Activated CD8-positive, alpha-beta T cell treated with anti-CD3 and anti-CD28 coated beads, Interleukin-2, amount 10 ng/mL, durations not matched to agents 7 days and 5 days (primary cell): ENCODE measurements at regions not wholly inside any gene's neighbourhood (a gene's known extent, or its start where the extent isn't known, plus 50 kb on each side); places are given as distances from the start of the nearest gene placed in this dataset.
"Not testable (repeated sequence)": the region's sequence is repeated elsewhere in the genome, so short reads cannot be mapped to it uniquely, and the experiment has no call there.

Experiments
- ATAC-seq: fragments of 150-1000 bp; cut with Tn5 transposase; one replicate; pipeline ENCODE4 v1.10.0; 2021; ENCODE audit warnings: moderate library complexity
- CTCF ChIA-PET: fragments of 350-600 bp; sonication (Branson Sonifier 250); formaldehyde crosslinking; loops from one replicate; lab custom pipeline; 2021; ENCODE audit warnings: antibody characterized with exemption; lab: Charles Lee
- POLR2A ChIA-PET: fragments of 350-600 bp; sonication (Branson Sonifier 250); formaldehyde crosslinking; loops from one replicate; lab custom pipeline; 2021; ENCODE audit warnings: antibody characterized with exemption; lab: Charles Lee
- DNase-seq: peaks from one replicate; pipeline ENCODE4 v3.0.0-alpha.2; 2020
- H3K27ac Mint-ChIP-seq: one replicate; pipeline ENCODE4 v1.8.0; 2021; ENCODE audit warnings: mild to moderate bottlenecking, mixed read lengths
- H3K27me3 Mint-ChIP-seq: one replicate; pipeline ENCODE4 v1.8.0; 2021; ENCODE audit warnings: low read depth, mixed read lengths
- H3K36me3 Mint-ChIP-seq: one replicate; pipeline ENCODE4 v1.8.0; 2021; ENCODE audit warnings: low read depth, mixed read lengths
- H3K4me1 Mint-ChIP-seq: one replicate; pipeline ENCODE4 v1.8.0; 2021; ENCODE audit warnings: low read depth, mixed read lengths
- H3K4me3 Mint-ChIP-seq: one replicate; pipeline ENCODE4 v1.8.0; 2021; ENCODE audit warnings: mild to moderate bottlenecking, mixed read lengths
- H3K9me3 Mint-ChIP-seq: one replicate; pipeline ENCODE4 v1.8.0; 2022; ENCODE audit warnings: mixed read lengths; ENCODE audit not compliant: insufficient read depth

DNA sequence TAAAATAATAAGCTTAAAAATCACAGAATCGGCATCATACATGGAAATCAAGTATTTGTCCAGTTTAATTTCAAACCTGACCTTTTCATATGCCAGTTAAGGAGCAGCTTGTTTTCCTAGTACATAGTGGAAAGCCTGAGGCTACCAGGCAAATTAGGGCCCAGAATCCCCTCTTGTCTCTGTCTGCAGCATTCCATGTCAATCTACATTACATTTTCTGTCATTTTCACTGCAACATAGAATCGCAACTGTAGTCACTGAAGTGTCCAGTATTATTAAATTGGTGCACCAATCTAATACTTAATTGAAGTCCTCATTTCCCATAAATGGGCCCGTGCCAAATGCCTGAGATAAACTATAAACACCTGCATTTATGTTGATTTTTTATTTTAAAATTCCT, 1352.2 kb upstream of the ACO1 start:
- Mint-ChIP-seq H3K36me3 (no peaks in the 10 kb centered on the region), H3K27ac (no peak overlapping the region), H3K4me1 (no peaks in the 10 kb centered on the region), H3K9me3 (no peaks in the 10 kb centered on the region), H3K4me3 (no peak overlapping the region), H3K27me3 (no peaks in the 10 kb centered on the region)
- POLR2A ChIA-PET, result interaction anchor here (0.6 kb wide), 1 partner anchor 753 kb away, joined by 7 read pairs; no protein-coding TSS in a partner anchor
- ATAC-seq (no peak), DNase-seq (no peak)
- CTCF ChIA-PET, result no interaction called here

DNA sequence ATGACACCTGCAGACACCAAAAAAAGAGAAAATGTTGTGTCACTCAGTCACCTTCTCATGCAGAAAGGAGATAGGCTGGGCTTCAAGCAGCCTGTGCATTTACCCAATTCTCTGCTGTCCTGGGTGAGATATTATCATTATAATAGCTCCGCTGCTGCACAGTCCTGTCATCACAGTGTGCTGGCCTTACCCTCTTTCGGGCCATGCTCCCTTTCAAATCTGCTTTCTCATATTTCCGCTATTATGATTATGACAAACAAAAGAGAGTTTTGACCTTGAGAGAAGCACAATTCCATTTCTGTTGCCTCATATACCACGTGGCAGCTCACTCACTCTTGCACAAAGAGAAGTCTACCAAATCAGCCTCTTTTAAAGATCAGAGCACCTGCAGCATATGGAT, 1350.1 kb upstream of the ACO1 start:
- no peak for ATAC-seq
- POLR2A ChIA-PET, result no interaction called here
- H3K27ac Mint-ChIP-seq, result no peak overlapping the region

DNA sequence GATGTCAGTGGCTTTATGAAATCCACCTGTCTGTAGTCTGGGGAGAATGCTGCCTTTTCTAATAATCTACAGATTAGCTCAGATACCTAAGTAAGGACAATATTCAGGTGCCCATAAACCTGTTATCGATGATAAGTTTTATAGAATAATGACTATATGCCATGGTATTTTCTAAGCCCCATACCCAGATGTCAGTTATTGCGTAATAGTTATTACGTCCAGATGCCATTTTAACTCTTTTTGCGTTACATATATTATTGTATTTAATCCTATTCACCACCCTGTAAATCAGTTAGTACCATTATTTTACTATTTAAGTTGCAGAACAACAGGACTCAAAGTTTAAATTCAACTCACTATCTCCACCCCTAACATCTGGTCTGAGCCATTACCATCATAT, 1343.9 kb upstream of the ACO1 start:
- no peak for ATAC-seq
- H3K27me3 Mint-ChIP-seq, result no peaks in the 10 kb centered on the region

More for the DNA sequence above, 1350.1 kb upstream of the ACO1 start:
- H3K27me3 Mint-ChIP-seq, result no peaks in the 10 kb centered on the region
- no peaks in the 10 kb centered on the region for H3K4me1 Mint-ChIP-seq
- H3K9me3 Mint-ChIP-seq, result no peaks in the 10 kb centered on the region
- no peak overlapping the region for H3K4me3 Mint-ChIP-seq
- CTCF ChIA-PET, result no interaction called here
- no peaks in the 10 kb centered on the region for H3K36me3 Mint-ChIP-seq
- DNase-seq, result no peak

DNA sequence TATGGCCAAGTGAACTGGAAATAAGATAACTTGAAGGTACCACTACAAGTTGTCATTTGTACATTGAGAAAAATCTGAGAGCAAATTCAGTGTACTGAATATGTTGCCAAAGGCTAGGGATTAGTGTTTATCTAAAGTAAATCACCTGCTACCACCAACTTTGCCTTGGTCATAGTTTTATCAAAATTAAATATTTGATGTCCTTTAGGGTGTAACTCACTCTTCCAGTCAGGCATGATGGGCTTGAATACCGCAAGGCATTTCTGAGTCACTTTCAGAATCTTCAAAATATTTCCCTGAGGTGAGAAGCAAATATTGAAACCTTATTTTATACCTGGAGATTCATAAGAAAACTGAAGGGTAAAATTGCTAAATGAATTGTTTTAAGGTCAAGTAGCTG, 1338.6 kb upstream of the ACO1 start:
- ATAC-seq (no peak), DNase-seq (no peak)
- no peaks in the 10 kb centered on the region for H3K4me1 Mint-ChIP-seq
- no peak overlapping the region for H3K4me3 Mint-ChIP-seq
- H3K27ac Mint-ChIP-seq, result no peak overlapping the region
- H3K27me3 Mint-ChIP-seq, result no peaks in the 10 kb centered on the region
- ChIA-PET POLR2A (no interaction called here), CTCF (no interaction called here)
- no peaks in the 10 kb centered on the region for H3K36me3 Mint-ChIP-seq
- H3K9me3 Mint-ChIP-seq, result no peaks in the 10 kb centered on the region

More for the DNA sequence above, 1343.9 kb upstream of the ACO1 start:
- CTCF ChIA-PET, result no interaction called here
- Mint-ChIP-seq H3K4me3 (no peak overlapping the region), H3K27ac (no peak overlapping the region), H3K4me1 (no peaks in the 10 kb centered on the region), H3K9me3 (no peaks in the 10 kb centered on the region), H3K36me3 (no peaks in the 10 kb centered on the region)
- POLR2A ChIA-PET, result no interaction called here
- no peak for DNase-seq

DNA sequence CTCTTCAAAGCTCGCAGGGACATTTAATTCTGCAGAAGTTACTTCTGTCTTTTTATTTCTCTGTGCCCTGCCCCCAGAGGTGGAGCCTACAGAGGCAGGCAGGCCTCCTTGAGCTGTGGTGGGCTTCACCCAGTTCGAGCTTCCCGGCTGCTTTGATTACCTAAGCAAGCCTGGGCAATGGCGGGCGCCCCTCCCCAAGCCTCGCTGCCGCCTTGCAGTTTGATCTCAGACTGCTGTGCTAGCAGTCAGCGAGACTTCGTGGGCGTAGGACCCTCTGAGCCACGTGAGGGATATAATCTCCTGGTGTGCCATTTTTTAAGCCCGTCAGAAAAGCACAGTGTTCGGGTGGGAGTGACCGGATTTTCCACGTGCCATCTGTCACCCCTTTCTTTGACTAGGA, 1322.9 kb upstream of the ACO1 start:
- H3K9me3 Mint-ChIP-seq, H3K4me1 Mint-ChIP-seq, ATAC-seq, DNase-seq, H3K27ac Mint-ChIP-seq, POLR2A ChIA-PET, H3K27me3 Mint-ChIP-seq, H3K36me3 Mint-ChIP-seq, CTCF ChIA-PET, H3K4me3 Mint-ChIP-seq: not testable (repeated sequence)

DNA sequence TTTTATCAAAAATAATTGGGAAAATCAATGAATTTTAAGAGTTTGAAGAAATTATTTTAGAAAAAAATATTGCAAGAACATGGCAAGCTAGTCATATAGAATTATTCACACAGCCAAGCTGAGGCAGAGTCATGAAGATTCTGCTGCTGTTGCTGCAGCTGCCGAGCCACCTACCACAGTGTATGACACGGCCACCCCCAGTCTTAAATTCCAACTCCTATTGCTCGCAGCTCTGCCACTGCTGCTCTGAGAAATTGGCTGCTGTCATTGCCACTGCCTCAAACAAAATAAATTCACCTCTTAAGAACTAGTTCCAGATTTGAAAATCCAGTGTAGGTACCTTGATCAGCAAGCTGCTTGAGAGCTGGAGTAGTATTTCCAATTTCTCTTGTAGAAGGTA, 1318.8 kb upstream of the ACO1 start:
- no peak overlapping the region for H3K27ac Mint-ChIP-seq
- ATAC-seq (no peak), DNase-seq (no peak)
- H3K4me1 Mint-ChIP-seq, result no peaks in the 10 kb centered on the region
- no peaks in the 10 kb centered on the region for H3K9me3 Mint-ChIP-seq
- H3K4me3 Mint-ChIP-seq, result no peak overlapping the region
- H3K36me3 Mint-ChIP-seq, result no peaks in the 10 kb centered on the region
- H3K27me3 Mint-ChIP-seq, result no peaks in the 10 kb centered on the region
- POLR2A ChIA-PET, result no interaction called here
- CTCF ChIA-PET, result no interaction called here

DNA sequence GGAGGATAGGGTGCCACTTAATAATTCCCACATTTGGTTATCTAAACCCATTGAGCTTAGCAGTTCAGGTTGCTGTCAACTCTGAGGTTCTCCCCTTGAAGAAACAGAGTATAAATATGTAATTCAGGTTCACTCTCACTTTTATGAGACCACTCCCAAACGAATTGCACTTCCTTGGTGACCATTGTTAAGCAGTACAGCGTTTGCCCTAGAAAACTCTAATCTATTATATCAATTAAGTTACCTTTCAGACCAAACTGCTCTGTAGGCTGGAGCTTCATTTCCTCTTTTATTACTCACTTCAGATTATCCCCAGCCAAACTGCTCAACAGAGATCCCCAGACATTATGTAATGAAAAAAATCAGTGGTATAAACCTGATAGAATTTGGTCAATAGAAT, 1317.0 kb upstream of the ACO1 start:
- DNase-seq (no peak), ATAC-seq (no peak)
- H3K36me3 Mint-ChIP-seq, result no peaks in the 10 kb centered on the region
- no peaks in the 10 kb centered on the region for H3K27me3 Mint-ChIP-seq
- no peak overlapping the region for H3K27ac Mint-ChIP-seq
- no peaks in the 10 kb centered on the region for H3K9me3 Mint-ChIP-seq
- no peak overlapping the region for H3K4me3 Mint-ChIP-seq
- H3K4me1 Mint-ChIP-seq, result no peaks in the 10 kb centered on the region
- ChIA-PET POLR2A (no interaction called here), CTCF (no interaction called here)

DNA sequence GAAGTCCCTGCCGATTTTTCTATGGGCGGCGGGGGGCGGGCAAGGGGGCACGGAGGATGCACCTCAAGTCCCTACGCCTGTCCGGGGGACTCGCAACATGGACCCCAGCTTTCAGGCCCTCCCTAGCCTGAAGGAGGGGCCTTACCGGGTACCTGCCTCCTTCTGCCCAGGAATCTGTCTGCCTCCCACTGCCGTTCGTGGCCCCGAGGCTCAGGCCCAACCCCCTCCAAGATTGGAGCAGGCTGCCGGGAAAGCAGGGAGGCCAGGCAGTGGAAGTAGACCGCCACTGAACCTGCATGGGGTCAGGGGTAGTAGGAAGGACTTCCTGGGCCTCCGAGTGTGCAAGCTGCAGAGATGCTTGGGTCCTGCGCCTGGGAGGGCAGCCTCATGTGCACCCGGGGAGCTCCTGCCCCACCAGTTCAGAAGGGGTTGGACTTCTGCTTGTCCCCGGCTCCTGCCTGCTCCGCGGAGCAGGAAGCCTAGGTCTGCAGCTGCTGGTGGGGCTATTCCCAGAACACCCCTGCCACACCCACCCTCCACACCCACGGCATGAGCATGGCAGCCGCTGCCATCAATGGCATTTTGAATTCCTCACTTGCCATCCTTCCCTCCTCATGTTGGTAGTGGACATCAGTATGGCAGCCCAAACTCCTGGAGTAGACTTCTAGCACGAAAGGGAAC, 1312.7 kb upstream of the ACO1 start:
- Mint-ChIP-seq H3K4me1 (no peaks in the 10 kb centered on the region), H3K27me3 (no peaks in the 10 kb centered on the region), H3K36me3 (no peaks in the 10 kb centered on the region), H3K4me3 (no peak overlapping the region), H3K27ac (no peak overlapping the region), H3K9me3 (no peaks in the 10 kb centered on the region)
- no peak for DNase-seq
- POLR2A ChIA-PET, result no interaction called here
- CTCF ChIA-PET, result no interaction called here
- no peak for ATAC-seq

DNA sequence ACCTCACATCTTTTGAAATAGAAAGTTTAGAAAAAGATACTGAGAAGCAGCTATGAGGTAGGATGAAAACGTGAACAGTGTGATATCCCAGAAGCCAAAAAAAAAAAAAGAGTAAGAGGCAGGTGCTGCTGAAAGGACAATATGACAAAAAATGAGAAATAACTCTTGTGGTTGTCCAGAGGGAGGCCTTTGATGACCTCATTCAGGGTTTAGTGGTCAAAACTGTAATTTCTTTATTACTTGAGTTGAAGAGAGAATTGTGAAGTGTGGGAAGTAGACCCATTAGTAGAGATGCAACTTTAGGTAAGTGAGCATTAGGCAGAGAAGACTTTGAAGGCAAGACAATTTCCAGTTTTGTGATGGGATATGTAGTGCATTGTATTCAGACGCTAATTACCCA, 1306.3 kb upstream of the ACO1 start:
- CTCF ChIA-PET, result no interaction called here
- Mint-ChIP-seq H3K27ac (no peak overlapping the region), H3K36me3 (no peaks in the 10 kb centered on the region), H3K4me3 (no peak overlapping the region), H3K4me1 (no peaks in the 10 kb centered on the region), H3K9me3 (no peaks in the 10 kb centered on the region), H3K27me3 (no peaks in the 10 kb centered on the region)
- ATAC-seq (no peak), DNase-seq (no peak)
- POLR2A ChIA-PET, result no interaction called here

DNA sequence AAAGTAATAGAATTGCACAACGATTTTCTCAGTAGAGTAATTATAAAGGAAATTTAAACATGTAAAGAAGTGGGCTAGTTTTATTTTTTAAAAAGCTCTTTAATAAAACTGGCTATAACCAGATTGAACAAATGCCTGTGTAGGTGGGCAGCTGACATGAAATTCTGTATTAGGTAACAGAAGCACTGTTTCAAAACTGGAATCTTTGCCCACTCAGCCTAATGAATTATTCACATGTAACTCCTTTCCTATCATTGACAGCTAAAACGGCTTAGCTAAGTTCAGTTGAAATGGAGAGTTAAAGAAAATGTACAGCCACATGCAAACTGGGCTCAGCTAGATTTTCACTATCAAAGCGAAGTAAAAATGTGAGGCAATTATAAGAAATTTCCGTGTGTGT, 1300.1 kb upstream of the ACO1 start:
- Mint-ChIP-seq H3K27me3 (no peaks in the 10 kb centered on the region), H3K9me3 (no peaks in the 10 kb centered on the region), H3K36me3 (no peaks in the 10 kb centered on the region), H3K4me3 (no peak overlapping the region), H3K27ac (no peak overlapping the region), H3K4me1 (no peaks in the 10 kb centered on the region)
- ChIA-PET POLR2A (no interaction called here), CTCF (no interaction called here)
- no peak for ATAC-seq
- DNase-seq, result no peak

DNA sequence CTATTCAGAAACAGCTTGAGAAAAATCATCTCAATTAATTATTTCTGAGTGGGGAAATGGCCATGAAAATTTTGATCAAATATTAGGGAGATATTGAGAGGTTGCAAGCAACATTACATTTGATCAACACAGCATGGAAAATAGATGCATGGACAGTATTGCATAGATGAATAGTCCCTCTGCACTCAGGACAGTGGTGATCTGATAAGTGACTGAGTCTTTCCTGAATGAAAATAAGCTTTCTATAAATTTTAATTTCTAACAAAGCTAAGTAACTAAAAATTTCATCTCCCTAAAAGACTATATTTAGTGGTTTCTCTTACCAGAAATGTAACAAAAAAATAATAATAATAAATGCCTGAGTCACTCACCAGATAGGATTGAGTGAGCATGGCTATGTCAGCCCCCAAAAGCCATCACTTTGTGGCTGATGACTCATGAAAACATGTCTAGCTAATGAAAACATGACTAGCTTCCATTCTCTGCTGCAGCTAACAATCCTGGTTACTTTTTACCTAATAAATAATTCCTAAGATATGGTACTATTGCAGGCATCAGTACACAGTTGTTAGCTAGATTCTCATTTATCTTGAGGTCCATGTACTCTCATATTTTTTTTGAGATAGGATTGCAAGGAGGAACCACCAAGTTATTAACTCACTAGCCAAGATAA, 1294.8 kb upstream of the ACO1 start:
- Mint-ChIP-seq H3K4me1 (no peaks in the 10 kb centered on the region), H3K4me3 (no peak overlapping the region), H3K27me3 (no peaks in the 10 kb centered on the region), H3K9me3 (no peaks in the 10 kb centered on the region), H3K36me3 (no peaks in the 10 kb centered on the region), H3K27ac (no peak overlapping the region)
- ATAC-seq, result no peak
- POLR2A ChIA-PET, result no interaction called here
- CTCF ChIA-PET, result no interaction called here
- DNase-seq, result no peak

DNA sequence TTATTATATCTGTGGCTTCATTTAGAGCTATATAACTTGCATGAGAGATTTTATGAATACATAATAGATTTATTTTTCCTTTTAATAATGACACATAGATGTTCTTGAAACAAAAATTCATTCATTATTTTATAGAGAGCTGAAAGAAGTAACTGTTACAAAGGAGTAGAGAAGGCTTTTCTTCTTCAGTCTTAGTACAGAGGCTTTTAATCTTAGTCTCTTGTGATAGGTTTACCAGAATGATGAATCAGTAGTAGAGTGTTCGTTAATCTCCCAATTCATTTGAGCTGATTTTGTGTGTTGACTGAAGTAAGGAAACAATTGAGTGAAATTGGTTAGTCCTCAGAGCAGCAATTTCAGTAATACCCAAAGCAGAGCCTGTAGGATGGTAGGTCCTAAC, 1284.1 kb upstream of the ACO1 start:
- DNase-seq, result no peak
- CTCF ChIA-PET, result no interaction called here

DNA sequence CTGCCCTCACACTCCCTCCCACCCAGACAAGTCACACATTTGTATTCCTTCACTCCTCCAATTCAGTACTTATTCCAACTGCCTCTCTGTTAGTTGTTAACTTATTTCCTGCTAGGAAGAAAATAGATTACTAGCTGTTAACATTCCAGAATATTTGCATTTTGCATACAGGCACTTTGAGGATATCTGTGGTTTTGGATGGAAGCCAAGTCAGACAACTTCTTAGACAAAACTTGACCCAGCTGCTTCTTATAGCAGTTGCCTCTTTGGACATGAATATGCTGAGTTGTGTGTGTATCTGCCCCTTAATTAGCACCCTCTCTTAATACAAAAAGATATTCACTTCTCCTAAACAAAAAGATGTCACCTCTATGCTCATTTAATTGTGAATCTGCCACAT, 1280.6 kb upstream of the ACO1 start:
- Mint-ChIP-seq H3K27me3 (no peaks in the 10 kb centered on the region), H3K36me3 (no peaks in the 10 kb centered on the region), H3K27ac (no peak overlapping the region), H3K4me1 (no peaks in the 10 kb centered on the region), H3K9me3 (no peaks in the 10 kb centered on the region), H3K4me3 (no peak overlapping the region)
- no peak for ATAC-seq
- ChIA-PET CTCF (no interaction called here), POLR2A (no interaction called here)
- no peak for DNase-seq

More for the DNA sequence above, 1284.1 kb upstream of the ACO1 start:
- ATAC-seq, result no peak
- no peak overlapping the region for H3K27ac Mint-ChIP-seq
- no peaks in the 10 kb centered on the region for H3K4me1 Mint-ChIP-seq
- H3K36me3 Mint-ChIP-seq, result no peaks in the 10 kb centered on the region
- POLR2A ChIA-PET, result no interaction called here
- no peaks in the 10 kb centered on the region for H3K9me3 Mint-ChIP-seq
- H3K4me3 Mint-ChIP-seq, result no peak overlapping the region
- H3K27me3 Mint-ChIP-seq, result no peaks in the 10 kb centered on the region
